Erythroblast (primary cell): ENCODE measurements at regions not wholly inside any gene's neighbourhood (a gene's known extent, or its start where the extent isn't known, plus 50 kb on each side); places are given as distances from the start of the nearest gene placed in this dataset.

Source experiments
- GATA1 ChIP-seq: IDR thresholded peaks from 2 replicates; pipeline ENCODE4 v1.6.1; 2011; ENCODE audit warnings: low read depth, mild to moderate bottlenecking, control low read depth, low read length, moderate library complexity
- POLR2A ChIP-seq: IDR thresholded peaks from 2 replicates; pipeline ENCODE4 v1.6.1; 2011; ENCODE audit warnings: mild to moderate bottlenecking, low read length

GRCh38 chrX:68939868-68940267, 111.0 kb downstream of the EFNB1 start:
- TF ChIP-seq POLR2A (no peak), GATA1 (no peak)
